Stimulated activated CD4-positive, alpha-beta T cell treated with anti-CD3 and anti-CD28 coated beads, Interleukin-2, amount 100 ng/mL, for 4 hours (primary cell): ENCODE measurements at regions not wholly inside any gene's neighbourhood (a gene's known extent, or its start where the extent isn't known, plus 50 kb on each side); places are given as distances from the start of the nearest gene placed in this dataset.
"Not testable (repeated sequence)": the region's sequence is repeated elsewhere in the genome, so short reads cannot be mapped to it uniquely, and the experiment has no call there.

Source experiments
- DNase-seq: peaks from one replicate; pipeline ENCODE4 v3.0.0-alpha.2; 2020; ENCODE audit warnings: low read depth

GRCh38 chr1:149229813-149230212 lies 126.5 kb upstream of the NBPF9 start:
- DNase-seq: not testable (repeated sequence)

DNA sequence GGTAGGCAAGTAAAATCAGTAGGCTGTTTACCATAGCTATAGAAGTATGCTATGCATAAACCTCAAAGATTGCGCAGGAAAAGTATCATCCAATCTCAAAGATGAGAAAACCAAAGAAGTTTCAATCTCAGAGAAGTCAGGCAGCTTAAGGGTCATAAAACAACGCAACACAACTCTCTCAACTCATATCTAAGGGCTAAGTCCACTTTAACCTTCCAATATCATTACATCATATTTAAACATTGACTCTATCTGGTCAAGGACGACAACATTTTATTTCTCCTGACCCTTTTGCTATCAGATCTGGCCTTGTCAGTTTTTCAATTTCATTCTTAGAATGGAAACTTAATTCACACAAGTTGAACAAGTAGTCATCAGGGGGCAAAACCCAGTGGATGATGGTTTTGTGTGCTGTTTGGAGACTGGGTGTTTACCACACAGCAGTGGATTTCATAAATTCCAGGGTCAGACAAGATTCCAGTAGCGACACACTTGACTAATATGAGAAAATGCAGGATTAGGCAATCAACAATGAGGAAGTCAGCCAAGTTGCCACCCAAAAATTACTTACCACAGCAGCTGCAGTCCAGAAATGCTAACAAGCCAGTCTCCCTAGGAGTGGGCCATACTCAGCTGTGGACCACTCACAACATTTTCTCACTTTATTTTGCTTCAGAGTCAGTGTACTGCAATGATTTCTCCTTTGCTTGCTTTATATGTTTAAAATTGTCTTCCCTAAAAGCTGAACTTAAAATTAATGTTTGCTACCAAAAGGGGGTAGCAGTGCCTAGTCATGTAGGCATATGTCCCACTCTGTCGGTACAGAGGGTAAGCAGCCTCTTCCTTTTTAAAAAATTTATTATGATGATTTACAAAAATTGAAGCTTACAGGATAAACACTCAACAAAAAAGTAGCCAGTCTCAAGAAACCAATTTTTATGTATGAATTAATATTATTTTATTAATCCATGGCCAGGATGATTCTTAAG lies 131.9 kb upstream of the NBPF9 start:
- not testable (repeated sequence) for DNase-seq

GRCh38 chr1:149237515-149237914 lies 134.2 kb upstream of the NBPF9 start:
- DNase-seq: not testable (repeated sequence)

- DNase-seq: not testable (repeated sequence)
These were observed 136.7 kb upstream of the NBPF9 start for GRCh38 chr1:149239897-149240508.

DNA sequence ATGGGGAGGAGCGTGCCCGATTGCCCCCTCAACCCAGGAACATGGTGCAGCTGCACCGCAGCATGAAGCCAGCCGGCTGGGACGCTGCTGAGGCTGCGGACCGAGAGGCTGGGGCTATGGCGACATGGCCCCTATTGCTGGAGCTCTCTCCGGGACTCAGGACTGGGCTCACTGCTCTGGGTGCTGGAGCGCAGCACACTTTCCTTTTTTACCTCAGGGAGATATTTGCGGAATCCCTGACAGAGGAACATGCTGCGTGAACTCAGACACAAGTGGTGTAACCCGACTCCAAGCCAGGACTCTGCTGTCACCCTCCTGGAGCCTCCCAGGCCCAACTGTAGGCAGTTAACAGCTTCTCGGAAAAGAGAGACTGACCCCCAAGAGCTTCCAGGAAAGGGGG lies 137.2 kb upstream of the NBPF9 start:
- DNase-seq: not testable (repeated sequence)

DNA sequence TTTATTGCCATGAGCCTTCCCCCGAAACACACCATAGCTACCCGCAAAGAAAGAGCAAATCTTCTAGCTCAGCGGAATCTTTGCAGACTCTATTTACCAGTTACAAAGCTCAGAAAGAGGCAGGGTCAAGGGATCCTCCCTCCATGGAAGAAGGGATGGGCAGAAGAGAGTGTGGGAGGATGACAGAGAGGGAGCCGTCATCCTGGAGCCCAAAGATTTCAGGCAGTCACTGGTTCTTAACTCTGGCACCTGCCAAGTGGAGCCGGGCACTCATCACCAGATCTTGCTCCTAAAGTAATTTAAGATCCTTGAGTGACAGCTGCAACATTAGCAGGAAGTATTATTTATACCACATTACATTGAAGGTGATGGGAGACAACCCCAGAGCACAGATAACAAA lies 137.9 kb upstream of the NBPF9 start:
- not testable (repeated sequence) for DNase-seq

DNA sequence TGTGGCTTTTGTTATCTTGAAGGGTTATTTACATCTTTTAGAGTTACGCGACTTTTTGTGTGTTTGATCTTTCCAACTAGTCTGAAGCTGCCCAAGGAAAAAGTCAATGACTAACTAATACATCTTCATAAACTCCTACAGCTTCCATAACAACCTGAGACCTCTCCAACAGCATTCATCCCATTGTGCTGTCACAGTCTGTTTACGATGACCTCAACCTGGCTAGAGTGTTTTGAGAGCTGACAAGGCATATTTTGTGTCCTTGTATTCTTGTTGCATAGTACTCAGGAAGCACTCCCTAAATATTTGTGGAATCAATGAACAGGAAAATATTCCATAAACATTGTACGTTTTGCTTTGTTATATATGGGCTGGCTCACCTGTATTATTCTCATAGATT lies 140.2 kb upstream of the NBPF9 start:
- not testable (repeated sequence) for DNase-seq

DNA sequence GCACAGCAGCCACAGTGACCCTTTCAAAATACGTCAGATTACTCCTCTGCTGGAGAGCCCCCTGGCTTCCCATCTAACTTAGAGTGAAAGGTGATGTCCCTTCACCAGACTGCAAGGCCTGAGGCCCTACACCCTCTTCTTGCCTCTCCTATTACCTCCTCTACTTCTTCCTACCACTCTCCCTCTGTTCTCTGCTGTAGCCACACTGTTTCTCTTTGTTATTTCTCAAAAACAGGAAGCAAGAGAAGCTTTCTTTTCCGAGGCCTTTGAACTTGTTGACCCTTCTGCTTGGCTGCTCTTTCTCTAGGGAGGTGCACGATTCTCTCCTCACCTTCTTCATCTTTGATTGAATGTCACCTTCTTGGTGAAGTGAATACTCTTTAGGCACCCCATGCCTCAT lies 141.3 kb upstream of the NBPF9 start:
- DNase-seq: not testable (repeated sequence)

- DNase-seq: not testable (repeated sequence)
These were observed 142.9 kb upstream of the NBPF9 start for GRCh38 chr1:149246212-149246611.

GRCh38 chr1:149248610-149249009 lies 145.3 kb upstream of the NBPF9 start:
- DNase-seq: not testable (repeated sequence)

- not testable (repeated sequence) for DNase-seq
These were observed 146.6 kb upstream of the NBPF9 start for GRCh38 chr1:149249850-149250467.

DNA sequence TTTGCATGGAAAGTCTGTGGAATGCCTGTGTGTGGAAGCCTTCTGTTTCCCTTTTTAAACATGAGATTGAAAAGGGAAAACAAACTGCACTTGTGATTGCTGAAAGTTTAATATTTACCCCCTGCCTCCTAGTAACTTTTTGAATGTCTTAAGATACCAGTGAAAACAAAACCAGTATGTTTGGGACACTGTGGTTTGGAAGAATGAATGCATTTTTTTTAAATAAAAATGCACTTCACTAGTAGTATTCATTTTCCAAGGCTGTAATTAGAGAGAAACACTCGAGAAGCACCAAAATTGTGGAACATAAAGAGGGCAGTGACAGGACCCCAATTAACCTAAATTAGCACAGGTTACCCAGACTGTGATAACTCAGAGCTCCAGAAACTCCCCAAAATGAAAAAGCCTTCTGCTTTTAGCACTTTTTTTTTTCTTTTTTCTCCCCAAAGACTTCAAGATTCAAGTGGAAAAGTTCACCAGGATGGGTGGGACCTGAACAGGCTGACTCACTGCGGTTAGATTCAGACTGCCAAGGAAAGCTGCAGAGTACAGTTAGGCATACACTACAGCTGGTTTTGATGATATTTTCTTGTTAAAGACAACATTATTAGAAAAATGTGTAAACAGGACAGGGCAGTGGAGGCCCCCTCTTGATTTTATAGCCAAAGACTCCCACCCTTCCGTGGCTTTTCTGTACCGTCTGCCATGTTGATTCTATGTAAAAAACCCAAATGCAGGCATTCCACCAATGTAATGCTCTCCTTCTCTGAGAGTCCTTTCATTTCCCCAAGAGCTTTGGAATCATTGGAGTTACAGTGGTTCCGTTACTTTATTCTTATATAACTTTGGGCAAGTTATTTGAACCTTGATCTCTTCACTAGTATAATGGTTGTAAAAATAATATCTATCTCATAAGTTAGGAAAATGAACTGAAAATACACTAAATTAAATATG lies 151.8 kb upstream of the NBPF9 start:
- DNase-seq: not testable (repeated sequence)

DNA sequence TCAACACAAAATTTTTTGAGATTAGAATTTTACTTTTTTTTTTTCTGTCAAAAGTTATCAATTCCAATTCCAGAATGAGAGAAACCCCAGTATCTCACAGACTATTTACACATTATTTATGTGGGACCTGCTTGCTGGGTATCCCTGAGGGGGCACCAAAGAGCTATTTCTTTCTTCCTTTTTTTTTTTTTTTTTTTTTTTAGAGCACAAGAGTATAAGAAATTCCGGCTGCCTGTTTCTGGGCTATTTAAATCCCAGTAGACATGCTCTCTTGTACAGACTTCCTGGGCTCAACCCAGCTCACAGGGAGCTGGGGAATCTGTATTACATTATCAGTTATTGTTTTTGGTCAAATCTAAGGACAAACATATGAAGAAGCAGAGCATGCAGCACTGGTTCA lies 156.9 kb upstream of the NBPF9 start:
- not testable (repeated sequence) for DNase-seq

DNA sequence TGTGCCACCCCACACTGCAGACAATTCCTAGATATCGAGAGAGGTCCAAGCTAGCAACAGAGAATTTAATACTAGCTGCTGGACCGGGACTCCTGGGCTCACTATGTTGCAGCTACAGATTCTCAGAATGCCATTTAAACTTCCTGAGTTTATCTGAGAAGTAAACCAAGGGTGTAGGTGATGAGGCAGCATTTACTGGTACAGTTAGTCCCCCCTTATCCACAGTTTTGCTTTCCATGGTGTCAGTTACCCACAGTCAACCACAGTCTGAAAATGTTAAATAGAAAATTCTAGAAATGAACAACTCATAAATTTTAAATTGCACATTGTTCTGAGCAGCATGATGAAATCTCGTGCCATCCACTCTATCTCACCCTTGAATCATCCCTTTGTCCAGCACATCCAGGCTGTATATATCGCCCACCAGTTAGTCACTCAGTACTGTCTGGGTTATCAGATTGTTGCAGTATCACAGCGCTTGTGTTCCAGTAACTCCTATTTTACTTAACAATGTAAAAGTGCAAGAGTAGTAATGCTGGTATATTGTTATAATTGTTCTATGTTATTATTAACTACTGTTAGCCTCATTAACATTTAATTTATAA lies 157.5 kb upstream of the NBPF9 start:
- DNase-seq: not testable (repeated sequence)

- not testable (repeated sequence) for DNase-seq
These were observed 163.9 kb upstream of the NBPF9 start for GRCh38 chr1:149267287-149267686.

GRCh38 chr1:149269001-149269702 lies 165.8 kb upstream of the NBPF9 start:
- not testable (repeated sequence) for DNase-seq

- not testable (repeated sequence) for DNase-seq
These were observed 166.5 kb upstream of the NBPF9 start for GRCh38 chr1:149269833-149270232.

- DNase-seq: not testable (repeated sequence)
These were observed 171.1 kb upstream of the NBPF9 start for GRCh38 chr1:149274493-149274892.

DNA sequence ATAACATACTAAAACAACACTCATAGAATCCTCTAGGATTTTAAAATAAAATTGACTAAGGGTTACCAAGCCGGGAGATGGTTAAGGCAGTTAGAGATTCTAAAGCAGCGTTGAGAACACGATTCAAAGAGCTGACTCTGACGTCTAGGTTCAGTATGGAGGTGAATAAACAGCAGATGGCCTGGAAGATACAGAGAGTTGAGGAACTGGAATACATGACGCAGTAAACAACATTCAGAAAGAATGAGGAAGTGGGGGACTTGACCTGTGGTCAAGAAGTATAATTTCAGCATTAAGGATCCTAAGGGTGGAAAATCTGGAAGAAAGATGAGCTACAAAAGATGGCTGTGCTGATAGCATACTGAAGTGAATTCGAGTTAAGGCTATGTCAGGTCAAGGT lies 172.5 kb upstream of the NBPF9 start:
- DNase-seq: not testable (repeated sequence)

GRCh38 chr1:149276496-149276895 lies 173.1 kb upstream of the NBPF9 start:
- DNase-seq: not testable (repeated sequence)
